Cardiac fibroblast (primary cell): ENCODE measurements at regions not wholly inside any gene's neighbourhood (a gene's known extent, or its start where the extent isn't known, plus 50 kb on each side); places are given as distances from the start of the nearest gene placed in this dataset.

ENCODE experiments used
- DNase-seq, 2 donors: peaks; one replicate each; pipeline versions ENCODE4 v3.0.0 to v3.0.0-alpha.2; 2010; ENCODE audit warnings: low read depth in 2 of 2
- H3K4me3 ChIP-seq, 2 donors: replicated peaks in 1 of 2; 1 replicate in 1 of 2; 2 replicates in 1 of 2; pipeline ENCODE4 v1.5.1; 2011; ENCODE audit warnings: low read depth in 2 of 2, low read length in 2 of 2, mild to moderate bottlenecking in 2 of 2, moderate library complexity in 1 of 2
- CTCF ChIP-seq: IDR thresholded peaks from one replicate; pipeline ENCODE4 v1.5.1; 2011; ENCODE audit warnings: low read depth, mild to moderate bottlenecking, low read length, inconsistent platforms

GRCh38 chr16:27665881-27666280 is 115.9 kb downstream of the KATNIP start:
- no peak for TF ChIP-seq CTCF
- DNase-seq = peak in 1 of 2 donors; percentile 49
- H3K4me3 ChIP-seq = no peak overlapping the region

GRCh38 chr16:27670071-27670810 is 120.3 kb downstream of the KATNIP start:
- no peak for TF ChIP-seq CTCF
- no peak overlapping the region for H3K4me3 ChIP-seq
- DNase-seq = no peak

GRCh38 chr16:27671410-27671809 is 121.5 kb downstream of the KATNIP start:
- no peak for TF ChIP-seq CTCF
- no peak overlapping the region for H3K4me3 ChIP-seq
- no peak for DNase-seq

GRCh38 chr16:27676839-27677238 is 126.9 kb downstream of the KATNIP start:
- no peak for TF ChIP-seq CTCF
- no peak overlapping the region for H3K4me3 ChIP-seq
- DNase-seq = peak in 1 of 2 donors; percentile 63

- H3K4me3 ChIP-seq = no peak overlapping the region
- peak in 1 of 2 donors; percentile 48 for DNase-seq
- TF ChIP-seq CTCF = no peak
Observed at GRCh38 chr16:27677263-27677662, 127.3 kb downstream of the KATNIP start.

GRCh38 chr16:27678955-27679354 is 129.0 kb downstream of the KATNIP start:
- no peak for DNase-seq
- TF ChIP-seq CTCF = no peak
- H3K4me3 ChIP-seq = no peak overlapping the region

- no peak for DNase-seq
- no peak for TF ChIP-seq CTCF
- H3K4me3 ChIP-seq = no peak overlapping the region
Observed at GRCh38 chr16:27679899-27680298, 130.0 kb downstream of the KATNIP start.
